Liver (tissue), 3 donors: ENCODE measurements at regions not wholly inside any gene's neighbourhood (a gene's known extent, or its start where the extent isn't known, plus 50 kb on each side); places are given as distances from the start of the nearest gene placed in this dataset.

Experiments used
- CTCF ChIP-seq: fragments of 150-350 bp; IDR thresholded peaks from 2 replicates; pipeline ENCODE4 v1.5.1; 2017; ENCODE audit warnings: improper control_type of control experiment, low read depth, low read length; ENCODE audit not compliant: missing input control
- EGR1 ChIP-seq, 2 donors: IDR thresholded peaks; 2 replicates each; pipeline ENCODE4 v1.6.1; 2016 to 2018; ENCODE audit warnings: antibody characterized with exemption in 2 of 2, low read depth in 2 of 2
- FOXA1 ChIP-seq: IDR thresholded peaks from 2 replicates; pipeline ENCODE4 v1.6.1; 2016; ENCODE audit warnings: antibody characterized with exemption
- FOXA2 ChIP-seq: IDR thresholded peaks from 2 replicates; pipeline ENCODE4 v1.6.1; 2016; ENCODE audit warnings: antibody characterized with exemption
- GABPA ChIP-seq, 2 donors: IDR thresholded peaks in 1 of 2; conservative IDR thresholded peaks in 1 of 2; 2 replicates each; pipeline ENCODE4 v1.6.1; 2016; ENCODE audit warnings: antibody characterized with exemption in 2 of 2, mild to moderate bottlenecking in 1 of 2, moderate library complexity in 1 of 2
- HNF4A ChIP-seq, 2 donors: conservative IDR thresholded peaks; 2 replicates each; pipeline ENCODE4 v1.6.1; 2016; ENCODE audit warnings: antibody characterized with exemption in 2 of 2, mild to moderate bottlenecking in 2 of 2
- RAD21 ChIP-seq, 2 donors: IDR thresholded peaks; 2 replicates each; pipeline ENCODE4 v1.6.1; 2016; ENCODE audit warnings: antibody characterized with exemption in 2 of 2, mild to moderate bottlenecking in 2 of 2
- SP1 ChIP-seq: IDR thresholded peaks from 2 replicates; pipeline ENCODE4 v1.6.1; 2018; ENCODE audit warnings: antibody characterized with exemption, mild to moderate bottlenecking
- TAF1 ChIP-seq: conservative IDR thresholded peaks from 2 replicates; pipeline ENCODE4 v1.6.1; 2016; ENCODE audit warnings: antibody characterized with exemption, mild to moderate bottlenecking
- YY1 ChIP-seq: IDR thresholded peaks from 2 replicates; pipeline ENCODE4 v1.6.1; 2016; ENCODE audit warnings: antibody characterized with exemption, mild to moderate bottlenecking
- TF ChIP-seq, protein P1 (sequence below): IDR thresholded peaks from 2 replicates; pipeline ENCODE4 v1.6.1; 2016; ENCODE audit warnings: antibody characterized with exemption
- TF ChIP-seq, protein P2 (sequence below): IDR thresholded peaks from 2 replicates; pipeline ENCODE4 v1.6.1; 2016; ENCODE audit warnings: antibody characterized with exemption
- TF ChIP-seq, protein P3 (sequence below): IDR thresholded peaks from 2 replicates; pipeline ENCODE4 v1.6.1; 2016; ENCODE audit warnings: antibody characterized with exemption
- donor health status: healthy.
- donor health status: healthy.

DNA sequence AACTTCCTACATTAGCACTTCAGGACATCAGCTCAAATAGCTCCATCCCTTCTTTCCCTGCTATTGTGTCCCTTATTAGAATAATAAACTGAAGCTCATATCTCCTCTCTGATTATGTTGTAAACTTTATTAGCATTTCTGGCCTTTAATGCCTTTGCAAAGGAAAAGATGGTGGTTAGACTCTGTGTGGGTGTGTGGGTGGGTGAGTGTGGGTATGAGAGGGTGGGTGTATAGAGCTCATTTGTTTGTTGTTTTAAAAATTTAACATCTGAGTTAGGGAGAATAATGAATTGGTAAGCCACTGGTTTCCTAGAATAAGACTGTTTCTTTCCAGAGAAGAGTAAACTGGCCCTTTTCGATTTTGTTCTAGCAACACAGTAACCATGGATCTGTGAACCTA lies 70.6 kb upstream of the L3MBTL3 start:
- no peak for TF ChIP-seq CTCF
- TF ChIP-seq, protein P1, sequence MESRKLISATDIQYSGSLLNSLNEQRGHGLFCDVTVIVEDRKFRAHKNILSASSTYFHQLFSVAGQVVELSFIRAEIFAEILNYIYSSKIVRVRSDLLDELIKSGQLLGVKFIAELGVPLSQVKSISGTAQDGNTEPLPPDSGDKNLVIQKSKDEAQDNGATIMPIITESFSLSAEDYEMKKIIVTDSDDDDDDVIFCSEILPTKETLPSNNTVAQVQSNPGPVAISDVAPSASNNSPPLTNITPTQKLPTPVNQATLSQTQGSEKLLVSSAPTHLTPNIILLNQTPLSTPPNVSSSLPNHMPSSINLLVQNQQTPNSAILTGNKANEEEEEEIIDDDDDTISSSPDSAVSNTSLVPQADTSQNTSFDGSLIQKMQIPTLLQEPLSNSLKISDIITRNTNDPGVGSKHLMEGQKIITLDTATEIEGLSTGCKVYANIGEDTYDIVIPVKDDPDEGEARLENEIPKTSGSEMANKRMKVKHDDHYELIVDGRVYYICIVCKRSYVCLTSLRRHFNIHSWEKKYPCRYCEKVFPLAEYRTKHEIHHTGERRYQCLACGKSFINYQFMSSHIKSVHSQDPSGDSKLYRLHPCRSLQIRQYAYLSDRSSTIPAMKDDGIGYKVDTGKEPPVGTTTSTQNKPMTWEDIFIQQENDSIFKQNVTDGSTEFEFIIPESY: no peak
- TF ChIP-seq SP1: no peak
- TF ChIP-seq YY1: no peak
- TF ChIP-seq, protein P2, sequence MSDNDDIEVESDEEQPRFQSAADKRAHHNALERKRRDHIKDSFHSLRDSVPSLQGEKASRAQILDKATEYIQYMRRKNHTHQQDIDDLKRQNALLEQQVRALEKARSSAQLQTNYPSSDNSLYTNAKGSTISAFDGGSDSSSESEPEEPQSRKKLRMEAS: no peak
- no peak for TF ChIP-seq EGR1 (IDR thresholded peaks at IDR 0.05; ENCODE audit: low read depth in 2 of 2)
- no peak for TF ChIP-seq RAD21 (IDR thresholded peaks at IDR 0.05)
- TF ChIP-seq, protein P3, sequence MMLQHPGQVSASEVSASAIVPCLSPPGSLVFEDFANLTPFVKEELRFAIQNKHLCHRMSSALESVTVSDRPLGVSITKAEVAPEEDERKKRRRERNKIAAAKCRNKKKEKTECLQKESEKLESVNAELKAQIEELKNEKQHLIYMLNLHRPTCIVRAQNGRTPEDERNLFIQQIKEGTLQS: no peak
- TF ChIP-seq FOXA1: no peak
- TF ChIP-seq GABPA (IDR thresholded peaks at IDR 0.05 in 1 of 2, conservative IDR thresholded peaks at IDR 0.05 in 1 of 2): no peak
- no peak for TF ChIP-seq FOXA2
- TF ChIP-seq HNF4A (conservative IDR thresholded peaks at IDR 0.05): no peak
- no peak for TF ChIP-seq TAF1
